ENCODE measurements at regions not wholly inside any gene's neighbourhood (a gene's known extent, or its start where the extent isn't known, plus 50 kb on each side); places are given as distances from the start of the nearest gene placed in this dataset.

- TF ChIP-seq PATZ1 (CRISPR knock-in tag; IDR thresholded peaks at IDR 0.05; ENCODE audit: borderline replicate concordance) (no peak), ZNF70 (CRISPR knock-in tag; IDR thresholded peaks at IDR 0.05) (no peak), ZFP3 (CRISPR knock-in tag; IDR thresholded peaks at IDR 0.05) (no peak), ARNTL (CRISPR knock-in tag; IDR thresholded peaks at IDR 0.05; ENCODE audit: borderline replicate concordance, low read depth) (no peak), RARB (CRISPR knock-in tag; IDR thresholded peaks at IDR 0.05) (no peak)
Observed at GRCh38 chr2:104582471-104582870, 271.4 kb upstream of the POU3F3 start.

All from SK-N-SH treated with all-trans-retinoic acid at 6 μM for 48 hours (cell line).